ENCODE measurements at regions not wholly inside any gene's neighbourhood (a gene's known extent, or its start where the extent isn't known, plus 50 kb on each side); places are given as distances from the start of the nearest gene placed in this dataset.

GRCh38 chr5:3957658-3958057 lies 362.0 kb downstream of the IRX1 start:
- DNase-seq (ENCODE audit: low read depth), result no peak

- DNase-seq (ENCODE audit: low read depth), result no peak
Measured at GRCh38 chr5:3958389-3958788, 362.8 kb downstream of the IRX1 start.

- DNase-seq (ENCODE audit: low read depth), result no peak
Measured at GRCh38 chr5:3962113-3962512, 366.5 kb downstream of the IRX1 start.

GRCh38 chr5:3963652-3964051 lies 368.0 kb downstream of the IRX1 start:
- DNase-seq (ENCODE audit: low read depth), result no peak

- no peak for DNase-seq (ENCODE audit: low read depth)
Measured at GRCh38 chr5:3980156-3980555, 384.5 kb downstream of the IRX1 start.

GRCh38 chr5:3987867-3988266 lies 392.2 kb downstream of the IRX1 start:
- DNase-seq (ENCODE audit: low read depth), result no peak

- no peak for DNase-seq (ENCODE audit: low read depth)
Measured at GRCh38 chr5:3993856-3994473, 398.3 kb downstream of the IRX1 start.

- no peak for DNase-seq (ENCODE audit: low read depth)
Measured at GRCh38 chr5:3994628-3995027, 399.0 kb downstream of the IRX1 start.

- DNase-seq (ENCODE audit: low read depth), result no peak
Measured at GRCh38 chr5:3995954-3996619, 400.5 kb downstream of the IRX1 start.

- DNase-seq (ENCODE audit: low read depth), result no peak
Measured at GRCh38 chr5:3996707-3997336, 401.2 kb downstream of the IRX1 start.

- DNase-seq (ENCODE audit: low read depth), result no peak
Measured at GRCh38 chr5:3997670-3998069, 402.0 kb downstream of the IRX1 start.

GRCh38 chr5:3999929-4000328 lies 404.3 kb downstream of the IRX1 start:
- no peak for DNase-seq (ENCODE audit: low read depth)

- no peak for DNase-seq (ENCODE audit: low read depth)
Measured at GRCh38 chr5:4001004-4001403, 405.4 kb downstream of the IRX1 start.

- DNase-seq (ENCODE audit: low read depth), result no peak
Measured at GRCh38 chr5:4001758-4002533, 406.3 kb downstream of the IRX1 start.

GRCh38 chr5:4005335-4005734 lies 409.7 kb downstream of the IRX1 start:
- no peak for DNase-seq (ENCODE audit: low read depth)

- DNase-seq (ENCODE audit: low read depth), result no peak
Measured at GRCh38 chr5:4007001-4007400, 411.4 kb downstream of the IRX1 start.

GRCh38 chr5:4011943-4012342 lies 416.3 kb downstream of the IRX1 start:
- DNase-seq (ENCODE audit: low read depth), result no peak

GRCh38 chr5:4013106-4013898 lies 417.7 kb downstream of the IRX1 start:
- no peak for DNase-seq (ENCODE audit: low read depth)

- DNase-seq (ENCODE audit: low read depth), result no peak
Measured at GRCh38 chr5:4015709-4016108, 420.1 kb downstream of the IRX1 start.

- DNase-seq (ENCODE audit: low read depth), result no peak
Measured at GRCh38 chr5:4017076-4017803, 421.6 kb downstream of the IRX1 start.

- no peak for DNase-seq (ENCODE audit: low read depth)
Measured at GRCh38 chr5:4018007-4018406, 422.4 kb downstream of the IRX1 start.

Data from HS-27A (cell line).